Tibial nerve (tissue), 3 donors: ENCODE measurements at regions not wholly inside any gene's neighbourhood (a gene's known extent, or its start where the extent isn't known, plus 50 kb on each side); places are given as distances from the start of the nearest gene placed in this dataset.

ENCODE experiments used
- CTCF ChIP-seq, 5 experiments: fragments of 200-600 bp in 3 of 5; fragments of 450-650 bp in 2 of 5; sonication (generic) in 3 of 5; IDR thresholded peaks; one replicate each; pipeline ENCODE4 v1.5.1; 2016 to 2019; ENCODE audit warnings: antibody characterized with exemption in 5 of 5, mild to moderate bottlenecking in 3 of 5, moderate library complexity in 2 of 5
- POLR2A ChIP-seq, 2 donors: fragments of 450-650 bp; IDR thresholded peaks; one replicate each; pipeline ENCODE4 v1.6.1; 2017; ENCODE audit warnings: antibody characterized with exemption in 2 of 2, mild to moderate bottlenecking in 2 of 2, moderate library complexity in 2 of 2

GRCh38 chr2:217017456-217018252 is 157.8 kb upstream of the TNP1 start:
- TF ChIP-seq CTCF (IDR thresholded peaks at IDR 0.05) (no peak), POLR2A (IDR thresholded peaks at IDR 0.05) (no peak)
